ENCODE measurements at regions not wholly inside any gene's neighbourhood (a gene's known extent, or its start where the extent isn't known, plus 50 kb on each side); places are given as distances from the start of the nearest gene placed in this dataset.
"Not testable (repeated sequence)": the region's sequence is repeated elsewhere in the genome, so short reads cannot be mapped to it uniquely, and the experiment has no call there.

DNA sequence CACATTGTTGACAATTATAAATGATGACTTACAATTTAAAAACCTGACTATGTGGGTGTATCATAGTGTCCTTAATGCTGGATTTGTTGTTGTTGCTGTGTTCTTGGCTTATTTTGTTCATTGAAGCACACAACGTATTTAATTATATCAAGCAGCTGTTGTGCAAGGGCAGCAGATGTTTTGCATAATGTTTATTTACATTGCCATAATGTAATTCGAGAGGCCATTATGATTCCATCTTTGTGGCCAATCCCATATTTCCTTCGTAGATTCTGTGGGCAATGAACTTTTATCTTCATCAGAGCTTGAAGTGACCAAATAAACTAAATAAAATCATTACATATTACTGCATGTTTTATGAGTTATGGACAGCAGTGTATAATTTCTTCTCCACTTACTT lies 422.6 kb upstream of the GALNTL6 start:
- 80 to 100% methylated on average over 1 of the region's 3 CpGs for WGBS, 2 experiments (ENCODE audit: insufficient coverage in 2 of 2)
- Histone ChIP-seq H3K4me1 (ENCODE audit: control insufficient read depth, insufficient read depth, low read length, poor library complexity, severe bottlenecking) (no peaks in the 10 kb centered on the region), H3K36me3 (ENCODE audit: control insufficient read depth, insufficient read depth, low read length) (no peaks in the 10 kb centered on the region), H3K27ac (ENCODE audit: low read depth, low read length, severe bottlenecking) (no peak overlapping the region), H3K4me3 (ENCODE audit: extremely low read depth, insufficient read depth, low read length, poor library complexity, severe bottlenecking) (no peak overlapping the region), H3K9me3 (ENCODE audit: control insufficient read depth, low read length) (no peaks in the 10 kb centered on the region)

DNA sequence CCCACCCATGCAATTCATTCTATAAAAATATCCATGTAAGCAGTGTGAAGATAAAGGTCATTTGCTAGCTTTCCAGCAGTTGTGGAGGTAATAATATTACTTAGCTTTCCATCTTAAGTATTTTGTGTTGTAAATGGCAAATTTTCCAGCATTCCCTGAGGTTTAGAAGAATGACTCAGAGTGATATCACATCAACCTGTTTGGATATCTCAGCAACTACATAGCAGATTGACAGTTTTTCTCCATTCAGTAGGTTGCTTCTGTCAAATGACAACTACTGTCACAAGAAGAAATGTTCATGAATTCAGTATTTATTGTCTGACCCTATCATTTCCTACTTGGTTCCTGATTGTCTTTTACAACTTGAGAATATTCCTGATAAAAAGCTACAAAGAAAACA lies 434.9 kb upstream of the GALNTL6 start:
- no peaks in the 10 kb centered on the region for H3K4me1 ChIP-seq (ENCODE audit: control insufficient read depth, insufficient read depth, low read length, poor library complexity, severe bottlenecking)
- no peaks in the 10 kb centered on the region for H3K36me3 ChIP-seq (ENCODE audit: control insufficient read depth, insufficient read depth, low read length)
- no peaks in the 10 kb centered on the region for H3K9me3 ChIP-seq (ENCODE audit: control insufficient read depth, low read length)
- no peak overlapping the region for H3K4me3 ChIP-seq (ENCODE audit: extremely low read depth, insufficient read depth, low read length, poor library complexity, severe bottlenecking)
- no peak overlapping the region for H3K27ac ChIP-seq (ENCODE audit: low read depth, low read length, severe bottlenecking)

DNA sequence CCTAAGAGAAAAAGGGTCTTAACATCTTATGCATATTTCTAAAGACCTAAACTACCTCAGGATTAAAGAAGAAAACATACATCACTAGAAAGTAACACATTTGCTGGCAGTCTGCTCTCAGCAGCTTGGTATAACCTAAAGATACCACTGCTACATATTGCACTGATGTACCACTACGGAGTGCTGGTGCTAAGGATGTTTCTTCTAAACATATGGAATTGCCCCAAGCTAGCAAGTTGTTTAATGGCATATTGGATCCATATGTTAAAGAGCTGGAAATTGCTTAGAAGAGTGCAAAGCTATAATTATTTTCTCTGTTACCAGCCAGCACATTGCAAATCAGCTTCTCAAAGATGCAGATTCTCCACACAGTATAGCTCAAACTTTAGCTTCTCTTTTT lies 436.5 kb upstream of the GALNTL6 start:
- no peaks in the 10 kb centered on the region for H3K36me3 ChIP-seq (ENCODE audit: control insufficient read depth, insufficient read depth, low read length)

DNA sequence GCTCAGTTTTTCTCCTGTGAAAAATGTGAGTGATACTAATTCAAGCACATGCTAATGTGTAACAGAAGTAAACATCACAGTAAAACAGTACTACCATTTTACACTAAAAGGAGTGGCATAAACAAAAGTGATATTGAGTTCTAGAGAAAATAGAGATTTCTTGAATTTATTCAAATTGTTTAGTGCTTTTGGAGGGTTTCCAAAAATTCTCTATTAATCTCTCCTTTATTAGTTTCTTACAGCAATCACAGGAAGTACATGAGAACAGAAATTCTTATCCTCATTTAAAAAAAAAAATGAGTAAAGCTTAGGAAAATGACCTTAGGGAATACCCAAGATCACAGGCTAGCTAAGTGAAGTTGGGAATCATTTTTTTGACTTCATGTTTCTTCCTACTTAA lies 459.7 kb upstream of the GALNTL6 start:
- Histone ChIP-seq H3K36me3 (ENCODE audit: control insufficient read depth, insufficient read depth, low read length) (no peaks in the 10 kb centered on the region), H3K9me3 (ENCODE audit: control insufficient read depth, low read length) (no peaks in the 10 kb centered on the region), H3K4me1 (ENCODE audit: control insufficient read depth, insufficient read depth, low read length, poor library complexity, severe bottlenecking) (no peaks in the 10 kb centered on the region), H3K27ac (ENCODE audit: low read depth, low read length, severe bottlenecking) (no peak overlapping the region), H3K4me3 (ENCODE audit: extremely low read depth, insufficient read depth, low read length, poor library complexity, severe bottlenecking) (no peak overlapping the region)

More for the DNA sequence above, 436.5 kb upstream of the GALNTL6 start:
- no peak overlapping the region for H3K27ac ChIP-seq (ENCODE audit: low read depth, low read length, severe bottlenecking)
- H3K4me1 ChIP-seq (ENCODE audit: control insufficient read depth, insufficient read depth, low read length, poor library complexity, severe bottlenecking): no peaks in the 10 kb centered on the region
- no peaks in the 10 kb centered on the region for H3K9me3 ChIP-seq (ENCODE audit: control insufficient read depth, low read length)
- no CpG with 5 or more reads among the region's 1 CpG for WGBS, 2 experiments (ENCODE audit: insufficient coverage in 2 of 2)
- H3K4me3 ChIP-seq (ENCODE audit: extremely low read depth, insufficient read depth, low read length, poor library complexity, severe bottlenecking): no peak overlapping the region

DNA sequence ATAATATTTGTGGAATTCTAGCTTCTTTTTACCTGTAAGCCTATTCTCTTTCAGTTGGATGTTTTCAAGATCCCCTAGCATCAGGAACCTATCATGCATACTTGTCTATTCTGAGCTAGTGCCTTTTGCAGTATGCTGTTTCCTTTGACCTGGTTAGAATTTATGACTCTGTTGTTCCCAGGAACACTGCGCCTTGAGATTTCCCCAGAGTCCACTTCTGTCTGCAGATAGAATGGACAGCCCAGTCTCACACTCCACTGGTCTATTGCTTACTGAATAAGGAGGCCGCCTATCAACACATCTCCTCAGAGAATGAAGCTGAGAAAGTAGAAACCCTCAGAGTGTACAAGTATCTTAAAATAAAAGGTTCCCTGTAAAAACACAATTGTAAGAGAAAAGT lies 465.1 kb upstream of the GALNTL6 start:
- WGBS, 2 experiments (ENCODE audit: insufficient coverage in 2 of 2): 80% methylated on average over 1 of the region's 2 CpGs; no CpG with 5 or more reads in 1 of the 2 experiments
- no peak overlapping the region for H3K4me3 ChIP-seq (ENCODE audit: extremely low read depth, insufficient read depth, low read length, poor library complexity, severe bottlenecking)
- H3K27ac ChIP-seq (ENCODE audit: low read depth, low read length, severe bottlenecking): no peak overlapping the region

DNA sequence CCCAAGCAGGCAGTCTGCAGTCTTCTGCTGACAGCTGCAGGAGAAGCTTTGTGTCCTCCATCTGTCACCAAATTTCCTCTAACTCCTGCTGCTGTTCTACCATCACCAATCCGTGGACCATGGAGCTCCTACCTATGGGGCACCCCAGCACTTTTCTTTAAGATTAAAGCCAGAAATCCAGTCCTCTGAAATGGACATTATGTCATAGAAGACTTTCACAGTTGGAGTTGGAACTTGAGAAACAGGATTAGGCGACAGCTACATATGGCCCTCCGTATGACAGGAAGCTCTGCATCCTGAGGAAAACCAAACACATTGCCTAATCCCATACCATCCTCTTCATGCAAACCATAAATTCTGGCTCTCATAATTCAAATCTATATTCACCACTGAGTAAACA lies 470.6 kb upstream of the GALNTL6 start:
- Histone ChIP-seq H3K4me1 (ENCODE audit: control insufficient read depth, insufficient read depth, low read length, poor library complexity, severe bottlenecking) (no peaks in the 10 kb centered on the region), H3K36me3 (ENCODE audit: control insufficient read depth, insufficient read depth, low read length) (no peaks in the 10 kb centered on the region), H3K4me3 (ENCODE audit: extremely low read depth, insufficient read depth, low read length, poor library complexity, severe bottlenecking) (no peak overlapping the region), H3K27ac (ENCODE audit: low read depth, low read length, severe bottlenecking) (no peak overlapping the region), H3K9me3 (ENCODE audit: control insufficient read depth, low read length) (no peaks in the 10 kb centered on the region)
- 75 to 77% methylated on average over 1 to 3 of the region's 3 CpGs for WGBS, 2 experiments (ENCODE audit: insufficient coverage in 2 of 2)

More for the DNA sequence above, 465.1 kb upstream of the GALNTL6 start:
- no peaks in the 10 kb centered on the region for H3K9me3 ChIP-seq (ENCODE audit: control insufficient read depth, low read length)
- no peaks in the 10 kb centered on the region for H3K36me3 ChIP-seq (ENCODE audit: control insufficient read depth, insufficient read depth, low read length)
- no peaks in the 10 kb centered on the region for H3K4me1 ChIP-seq (ENCODE audit: control insufficient read depth, insufficient read depth, low read length, poor library complexity, severe bottlenecking)

DNA sequence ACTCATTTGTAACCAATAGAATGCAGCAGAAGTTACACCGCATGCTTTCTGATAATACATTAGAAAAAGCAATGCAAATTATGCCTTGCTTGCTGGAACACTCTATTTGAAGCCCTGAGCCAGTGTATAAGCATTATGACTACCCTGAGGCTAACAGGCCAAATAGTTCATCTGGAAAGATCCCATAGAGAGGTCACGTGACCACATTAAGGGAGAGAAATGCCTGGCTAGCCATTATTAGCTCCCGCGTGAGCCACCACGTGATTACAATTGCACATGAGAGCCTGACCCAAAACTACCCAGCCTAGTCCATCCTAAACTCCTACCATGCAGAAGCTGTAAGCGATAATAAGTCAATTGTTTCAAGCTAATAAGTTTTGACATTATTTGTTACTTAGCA lies 472.9 kb upstream of the GALNTL6 start:
- Histone ChIP-seq H3K4me1 (ENCODE audit: control insufficient read depth, insufficient read depth, low read length, poor library complexity, severe bottlenecking) (no peaks in the 10 kb centered on the region), H3K27ac (ENCODE audit: low read depth, low read length, severe bottlenecking) (no peak overlapping the region), H3K36me3 (ENCODE audit: control insufficient read depth, insufficient read depth, low read length) (no peaks in the 10 kb centered on the region), H3K9me3 (ENCODE audit: control insufficient read depth, low read length) (no peaks in the 10 kb centered on the region), H3K4me3 (ENCODE audit: extremely low read depth, insufficient read depth, low read length, poor library complexity, severe bottlenecking) (no peak overlapping the region)
- WGBS, 2 experiments (ENCODE audit: insufficient coverage in 2 of 2): 80 to 90% methylated on average over 2 of the region's 6 CpGs

DNA sequence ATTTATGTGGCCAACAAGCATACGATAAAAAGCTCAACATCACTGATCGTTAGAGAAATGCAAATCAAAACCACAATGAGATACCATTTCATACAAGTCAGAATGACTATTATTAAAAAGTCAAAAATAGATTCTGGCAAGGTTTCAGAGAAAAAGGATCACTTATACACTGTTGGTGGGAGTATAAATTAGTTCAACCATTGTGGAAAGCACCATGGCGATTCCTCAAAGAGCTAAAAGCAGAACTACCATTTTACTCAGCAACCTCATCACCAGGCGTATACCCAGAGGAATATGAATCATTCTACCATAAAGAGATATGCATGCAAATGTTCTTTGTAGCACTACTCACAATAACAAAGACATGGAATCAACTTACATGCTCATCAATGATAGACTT lies 478.7 kb upstream of the GALNTL6 start:
- H3K36me3 ChIP-seq (ENCODE audit: control insufficient read depth, insufficient read depth, low read length): no peaks in the 10 kb centered on the region
- no peaks in the 10 kb centered on the region for H3K4me1 ChIP-seq (ENCODE audit: control insufficient read depth, insufficient read depth, low read length, poor library complexity, severe bottlenecking)
- H3K9me3 ChIP-seq (ENCODE audit: control insufficient read depth, low read length): no peaks in the 10 kb centered on the region
- no peak overlapping the region for H3K27ac ChIP-seq (ENCODE audit: low read depth, low read length, severe bottlenecking)
- no peak overlapping the region for H3K4me3 ChIP-seq (ENCODE audit: extremely low read depth, insufficient read depth, low read length, poor library complexity, severe bottlenecking)
- WGBS, 2 experiments (ENCODE audit: insufficient coverage in 2 of 2): 69% methylated on average over 3 of the region's 4 CpGs; no CpG with 5 or more reads in 1 of the 2 experiments

DNA sequence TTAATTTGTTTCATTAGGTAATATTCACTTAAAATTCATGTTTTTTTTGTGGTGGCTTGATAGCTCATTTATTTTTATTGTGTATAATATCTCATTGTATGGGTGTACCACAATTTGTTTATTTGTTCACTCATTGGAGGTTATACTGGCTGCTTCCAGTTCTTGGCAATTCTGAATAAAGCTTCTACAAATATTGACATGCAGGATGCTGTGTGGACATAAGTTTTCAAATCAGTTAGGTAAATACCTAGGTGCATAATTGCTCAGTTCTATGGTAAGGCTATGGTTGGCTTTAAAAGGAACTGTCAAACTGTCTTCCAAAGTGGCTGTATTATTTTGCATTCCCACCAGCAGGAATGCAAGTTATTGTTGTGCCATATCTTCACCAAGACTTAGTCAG lies 504.5 kb upstream of the GALNTL6 start:
- H3K4me3 ChIP-seq (ENCODE audit: extremely low read depth, insufficient read depth, low read length, poor library complexity, severe bottlenecking): no peak overlapping the region
- H3K27ac ChIP-seq (ENCODE audit: low read depth, low read length, severe bottlenecking): no peak overlapping the region
- no peaks in the 10 kb centered on the region for H3K4me1 ChIP-seq (ENCODE audit: control insufficient read depth, insufficient read depth, low read length, poor library complexity, severe bottlenecking)
- H3K9me3 ChIP-seq (ENCODE audit: control insufficient read depth, low read length): no peaks in the 10 kb centered on the region
- no peaks in the 10 kb centered on the region for H3K36me3 ChIP-seq (ENCODE audit: control insufficient read depth, insufficient read depth, low read length)

DNA sequence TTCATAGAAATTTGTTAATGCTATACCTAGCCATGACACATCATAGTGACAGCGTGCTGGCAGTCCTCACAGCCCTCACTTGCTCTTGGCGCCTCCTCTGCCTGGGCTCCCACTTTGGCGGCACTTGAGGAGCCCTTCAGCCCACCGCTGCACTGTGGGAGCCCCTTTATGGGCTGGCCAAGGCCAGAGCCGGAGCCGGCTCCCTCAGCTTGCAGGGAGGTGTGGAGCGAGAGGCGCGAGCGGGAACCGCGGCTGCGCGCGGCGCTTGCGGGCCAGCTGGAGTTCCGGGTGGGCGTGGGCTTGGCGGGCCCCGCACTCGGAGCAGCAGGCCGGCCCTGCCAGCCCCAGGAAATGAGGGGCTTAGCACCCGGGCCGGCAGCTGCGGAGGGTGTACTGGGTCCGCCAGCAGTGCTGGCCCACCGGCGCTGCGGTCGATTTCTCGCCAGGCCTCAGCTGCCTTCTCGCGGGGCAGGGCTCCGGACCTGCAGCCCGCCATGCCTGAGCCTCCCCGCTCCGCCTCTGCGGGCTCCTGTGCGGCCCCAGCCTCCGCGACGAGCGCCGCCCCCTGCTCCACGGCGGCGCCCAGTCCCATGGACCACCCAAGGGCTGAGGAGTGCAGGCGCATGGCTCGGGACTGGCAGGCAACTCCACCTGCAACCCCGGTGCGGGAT lies 515.0 kb upstream of the GALNTL6 start:
- WGBS, 2 experiments (ENCODE audit: insufficient coverage in 2 of 2): 95 to 98% methylated on average over 41 to 45 of the region's 52 CpGs
- H3K27ac ChIP-seq (ENCODE audit: low read depth, low read length, severe bottlenecking); H3K36me3 ChIP-seq (ENCODE audit: control insufficient read depth, insufficient read depth, low read length): not testable (repeated sequence)

DNA sequence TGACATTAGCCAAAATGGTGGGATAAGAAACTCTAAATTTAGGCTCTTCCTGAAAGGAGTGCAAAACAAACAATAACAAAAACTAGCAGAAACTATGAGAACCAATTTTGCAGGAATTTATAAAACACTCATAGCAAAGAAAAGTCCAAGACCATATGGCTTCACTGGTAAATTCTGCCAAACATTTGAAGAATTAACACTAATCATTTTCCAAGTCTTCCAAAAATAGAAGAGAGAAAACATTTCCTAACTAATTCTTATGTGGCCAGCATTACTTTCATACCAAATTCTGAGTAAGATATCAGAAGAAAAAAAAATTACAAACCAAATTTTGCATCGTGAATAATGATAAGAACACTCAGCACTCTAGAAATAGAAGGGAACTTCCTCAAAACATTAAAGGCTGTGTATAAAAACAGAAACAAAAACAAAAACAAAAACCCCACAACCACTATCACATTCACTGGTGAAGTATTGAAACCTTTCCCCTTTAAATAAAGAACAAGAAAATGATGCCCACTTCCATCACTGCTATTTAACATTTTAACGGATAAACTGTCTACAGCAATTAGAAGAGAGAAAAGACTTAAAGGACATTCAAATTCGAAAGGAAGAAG lies 524.3 kb upstream of the GALNTL6 start:
- no peak overlapping the region for H3K4me3 ChIP-seq (ENCODE audit: extremely low read depth, insufficient read depth, low read length, poor library complexity, severe bottlenecking)
- H3K4me1 ChIP-seq (ENCODE audit: control insufficient read depth, insufficient read depth, low read length, poor library complexity, severe bottlenecking): no peaks in the 10 kb centered on the region
- no CpG with 5 or more reads among the region's 3 CpGs for whole genome bisulfite sequencing, 2 experiments (ENCODE audit: insufficient coverage in 2 of 2)
- H3K36me3 ChIP-seq (ENCODE audit: control insufficient read depth, insufficient read depth, low read length): no peaks in the 10 kb centered on the region
- no peak overlapping the region for H3K27ac ChIP-seq (ENCODE audit: low read depth, low read length, severe bottlenecking)
- H3K9me3 ChIP-seq (ENCODE audit: control insufficient read depth, low read length): no peaks in the 10 kb centered on the region

More for the DNA sequence above, 515.0 kb upstream of the GALNTL6 start:
- not testable (repeated sequence) for H3K4me1 ChIP-seq (ENCODE audit: control insufficient read depth, insufficient read depth, low read length, poor library complexity, severe bottlenecking); H3K9me3 ChIP-seq (ENCODE audit: control insufficient read depth, low read length); H3K4me3 ChIP-seq (ENCODE audit: extremely low read depth, insufficient read depth, low read length, poor library complexity, severe bottlenecking)

Measured in mesodermal cell (in vitro differentiated cells).